ENCODE measurements at regions not wholly inside any gene's neighbourhood (a gene's known extent, or its start where the extent isn't known, plus 50 kb on each side); places are given as distances from the start of the nearest gene placed in this dataset.

DNA sequence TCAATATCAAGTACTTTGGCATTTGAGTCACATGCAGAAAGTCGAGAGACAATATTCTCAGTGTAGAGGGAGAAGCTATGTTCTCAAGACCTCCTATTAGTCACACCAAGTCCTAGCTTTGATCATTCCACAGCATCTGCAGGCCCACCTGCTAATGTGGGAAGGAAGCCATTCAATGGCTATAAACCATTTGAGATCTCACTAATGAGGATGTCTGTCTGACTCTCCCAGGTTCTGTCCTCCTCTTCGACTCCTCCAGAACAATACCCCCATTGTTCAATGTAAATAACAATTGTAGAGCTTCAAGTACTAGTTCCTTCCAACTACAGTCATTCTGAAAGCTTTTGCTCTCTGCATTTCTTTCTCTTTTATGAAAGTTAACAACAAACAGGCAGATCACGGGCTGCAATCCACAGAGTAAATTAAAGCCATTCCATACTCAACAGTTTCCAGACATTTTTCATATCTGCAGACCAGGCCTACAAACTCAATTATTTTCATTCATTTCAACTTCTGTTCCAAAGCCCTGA is 140.2 kb upstream of the EDNRA start:
- TF ChIP-seq CTCF (IDR thresholded peaks at IDR 0.05) (no peak), POLR2A (IDR thresholded peaks at IDR 0.05) (no peak)
